Neuronal stem cell (in vitro differentiated cells): ENCODE measurements at regions not wholly inside any gene's neighbourhood (a gene's known extent, or its start where the extent isn't known, plus 50 kb on each side); places are given as distances from the start of the nearest gene placed in this dataset.

Source experiments
- DNase-seq: peaks from one replicate; pipeline ENCODE4 v3.0.0-alpha.2; 2013; ENCODE audit warnings: low spot score
- H2AFZ ChIP-seq: one replicate; pipeline ENCODE4 v1.6.1; 2013; ENCODE audit warnings: mild to moderate bottlenecking, low read length, inconsistent platforms
- H2AK5ac ChIP-seq: 2 replicates; pipeline ENCODE4 v1.6.1; 2013; ENCODE audit warnings: low read depth, mild to moderate bottlenecking, inconsistent platforms, low read length, moderate library complexity, mixed read lengths
- H2BK120ac ChIP-seq: 2 replicates; pipeline ENCODE4 v1.6.1; 2013; ENCODE audit warnings: low read depth, mild to moderate bottlenecking, inconsistent platforms, low read length, moderate library complexity, mixed read lengths
- H2BK12ac ChIP-seq: one replicate; pipeline ENCODE4 v1.6.1; 2013; ENCODE audit warnings: low read length, inconsistent platforms
- H2BK15ac ChIP-seq: 2 replicates; pipeline ENCODE4 v1.6.1; 2013; ENCODE audit warnings: mild to moderate bottlenecking, low read length, inconsistent platforms, mixed read lengths
- H2BK5ac ChIP-seq: one replicate; pipeline ENCODE4 v1.6.1; 2013; ENCODE audit warnings: inconsistent platforms, mild to moderate bottlenecking, low read length, moderate library complexity
- H3K14ac ChIP-seq: one replicate; pipeline ENCODE4 v1.6.1; 2013; ENCODE audit warnings: low read length, inconsistent platforms
- H3K18ac ChIP-seq: 2 replicates; pipeline ENCODE4 v1.6.1; 2013; ENCODE audit warnings: low read length, inconsistent platforms
- H3K23ac ChIP-seq: 2 replicates; pipeline ENCODE4 v1.6.1; 2013; ENCODE audit warnings: low read depth, mild to moderate bottlenecking, mixed read lengths, low read length, inconsistent platforms; ENCODE audit not compliant: poor library complexity
- H3K27ac ChIP-seq: replicated peaks from 3 replicates; pipeline ENCODE4 v1.5.1; 2013; ENCODE audit warnings: low read length, inconsistent platforms
- H3K27me3 ChIP-seq, 3 experiments: 2 replicates each; pipeline ENCODE4 v1.6.1; 2013; ENCODE audit warnings: low read length in 3 of 3, mild to moderate bottlenecking in 2 of 3, inconsistent platforms in 1 of 3, low read depth in 1 of 3, mixed read lengths in 1 of 3, moderate library complexity in 1 of 3; ENCODE audit not compliant: control insufficient read depth in 3 of 3, insufficient read depth in 3 of 3
- H3K36me3 ChIP-seq, 2 donors: replicated peaks in 1 of 2; 2 replicates each; pipeline ENCODE4 v1.6.1; 2013; ENCODE audit warnings: low read length in 2 of 2; ENCODE audit not compliant: control insufficient read depth in 2 of 2, insufficient read depth in 2 of 2
- H3K4ac ChIP-seq: 2 replicates; pipeline ENCODE4 v1.6.1; 2013; ENCODE audit warnings: inconsistent platforms, mild to moderate bottlenecking, low read length, moderate library complexity
- H3K4me1 ChIP-seq, 2 donors: 1 replicate in 1 of 2; 2 replicates in 1 of 2; pipeline ENCODE4 v1.6.1; 2013; ENCODE audit warnings: low read length in 2 of 2, low read depth in 1 of 2; ENCODE audit not compliant: control insufficient read depth in 2 of 2, insufficient read depth in 1 of 2
- H3K4me2 ChIP-seq: one replicate; pipeline ENCODE4 v1.6.1; 2013; ENCODE audit warnings: mild to moderate bottlenecking, low read length, inconsistent platforms; ENCODE audit not compliant: insufficient read depth, poor library complexity, severe bottlenecking
- H3K4me3 ChIP-seq, 2 donors: 2 replicates each; pipeline ENCODE4 v1.5.1; 2013; ENCODE audit warnings: low read length in 2 of 2, mild to moderate bottlenecking in 2 of 2, inconsistent platforms in 1 of 2, moderate library complexity in 1 of 2
- H3K79me1 ChIP-seq: one replicate; pipeline ENCODE4 v1.6.1; 2013; ENCODE audit warnings: low read depth, mild to moderate bottlenecking, inconsistent platforms, low read length, moderate library complexity
- H3K9ac ChIP-seq: one replicate; pipeline ENCODE4 v1.6.1; 2013; ENCODE audit warnings: mild to moderate bottlenecking, low read depth, low read length, inconsistent platforms; ENCODE audit not compliant: poor library complexity
- H3K9me3 ChIP-seq, 2 donors: replicated peaks in 1 of 2; 2 replicates each; pipeline versions ENCODE3 to v1.6.1; 2013; ENCODE audit warnings: low read length in 2 of 2, mild to moderate bottlenecking in 2 of 2, inconsistent platforms in 1 of 2, low read depth in 1 of 2, mixed read lengths in 1 of 2, moderate library complexity in 1 of 2; ENCODE audit not compliant: control insufficient read depth in 2 of 2, insufficient read depth in 1 of 2
- H4K8ac ChIP-seq: one replicate; pipeline ENCODE4 v1.6.1; 2013; ENCODE audit warnings: low read depth, mild to moderate bottlenecking, inconsistent platforms, low read length, moderate library complexity
- H4K91ac ChIP-seq: one replicate; pipeline ENCODE4 v1.6.1; 2013; ENCODE audit warnings: low read length, low read depth, mild to moderate bottlenecking, inconsistent platforms; ENCODE audit not compliant: poor library complexity
- WGBS, 2 donors: extraction: QIAGEN DNeasy Blood & Tissue Kit; methylation state at CpG; one replicate each; pipeline ENCODE4 v1.1.7; 2013; ENCODE audit warnings: missing lambda C conversion rate in 2 of 2, mixed read lengths in 1 of 2; ENCODE audit not compliant: insufficient read length in 2 of 2, insufficient replicate concordance in 1 of 2; ENCODE audit errors: extremely low coverage in 2 of 2; 5-methylcytosine and 5-hydroxymethylcytosine counted together

- no peak overlapping the region for H2BK120ac ChIP-seq
- H3K4me2 ChIP-seq, result no peak overlapping the region
- H3K4me3 ChIP-seq, result no peak overlapping the region
- no peak overlapping the region for H3K14ac ChIP-seq
- H3K23ac ChIP-seq, result no peak overlapping the region
- no peak overlapping the region for H3K9ac ChIP-seq
- no peak overlapping the region for H4K91ac ChIP-seq
- H2BK5ac ChIP-seq, result no peak overlapping the region
- H3K27ac ChIP-seq, result no peak overlapping the region
- DNase-seq, result no peak
- no peak overlapping the region for H4K8ac ChIP-seq
- H2AFZ ChIP-seq, result no peak overlapping the region
- no CpG with 5 or more reads among the region's 3 CpGs for WGBS, 2 donors
- H2BK15ac ChIP-seq, result no peak overlapping the region
- H3K18ac ChIP-seq, result no peak overlapping the region
- peaks cover 0 to under 1% (median 0%) of the 10 kb centered on the region in 3 experiments for H3K27me3 ChIP-seq
- no peaks in the 10 kb centered on the region for H3K36me3 ChIP-seq
- no peaks in the 10 kb centered on the region for H3K79me1 ChIP-seq
- no peak overlapping the region for H2AK5ac ChIP-seq
- peaks cover 1 to 7% of the 10 kb centered on the region in 2 donors for H3K4me1 ChIP-seq
- H3K9me3 ChIP-seq, result no peaks in the 10 kb centered on the region
- no peak overlapping the region for H3K4ac ChIP-seq
- H2BK12ac ChIP-seq, result no peak overlapping the region
Observed at GRCh38 chr17:15108992-15109391, 156.1 kb downstream of the PMP22 start.

DNA sequence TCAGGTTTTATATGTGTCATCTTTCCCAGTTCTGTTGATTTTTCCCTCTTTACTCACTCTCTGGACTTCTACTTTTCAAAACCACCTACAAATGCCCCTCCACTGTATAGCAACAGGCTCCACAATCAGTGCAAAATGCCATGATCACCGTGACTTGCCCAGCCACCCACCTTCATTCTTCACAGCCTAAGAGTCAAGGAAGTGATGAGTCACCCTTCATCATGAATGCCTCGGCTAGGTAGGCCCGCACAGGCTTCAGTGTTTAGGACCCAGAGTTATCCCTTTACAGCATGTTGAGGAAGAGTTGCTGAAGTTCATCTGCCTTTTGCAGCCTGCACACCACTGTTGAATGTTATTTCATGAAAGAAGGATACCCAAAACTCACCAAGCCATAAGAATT is 158.6 kb downstream of the PMP22 start:
- H3K27me3 ChIP-seq, result no peaks in the 10 kb centered on the region
- no peak overlapping the region for H3K18ac ChIP-seq
- H3K4ac ChIP-seq, result no peak overlapping the region
- DNase-seq, result no peak
- no peak overlapping the region for H3K9ac ChIP-seq
- no peak overlapping the region for H2BK15ac ChIP-seq
- H4K91ac ChIP-seq, result no peak overlapping the region
- no peak overlapping the region for H3K14ac ChIP-seq
- peak overlapping the region; percentile 70 for H2AFZ ChIP-seq
- peaks cover 0 to 3% of the 10 kb centered on the region in 2 donors for H3K4me1 ChIP-seq
- no peak overlapping the region for H2AK5ac ChIP-seq
- H4K8ac ChIP-seq, result no peak overlapping the region
- no peak overlapping the region for H3K4me3 ChIP-seq
- H2BK120ac ChIP-seq, result no peak overlapping the region
- H3K79me1 ChIP-seq, result no peaks in the 10 kb centered on the region
- no peak overlapping the region for H3K4me2 ChIP-seq
- H2BK12ac ChIP-seq, result no peak overlapping the region
- WGBS, 2 donors, result no CpG with 5 or more reads among the region's 3 CpGs
- no peaks in the 10 kb centered on the region for H3K36me3 ChIP-seq
- H3K23ac ChIP-seq, result no peak overlapping the region
- no peak overlapping the region for H2BK5ac ChIP-seq
- no peak overlapping the region for H3K27ac ChIP-seq
- H3K9me3 ChIP-seq, result no peaks in the 10 kb centered on the region

- H2AK5ac ChIP-seq, result no peak overlapping the region
- H4K8ac ChIP-seq, result no peak overlapping the region
- no peak overlapping the region for H4K91ac ChIP-seq
- H3K18ac ChIP-seq, result no peak overlapping the region
- H3K9ac ChIP-seq, result no peak overlapping the region
- H3K14ac ChIP-seq, result no peak overlapping the region
- no peak overlapping the region for H2BK120ac ChIP-seq
- no peaks in the 10 kb centered on the region for H3K27me3 ChIP-seq
- H2BK5ac ChIP-seq, result no peak overlapping the region
- H3K27ac ChIP-seq, result no peak overlapping the region
- H2BK12ac ChIP-seq, result no peak overlapping the region
- peaks cover 0 to 3% of the 10 kb centered on the region in 2 donors for H3K4me1 ChIP-seq
- H3K36me3 ChIP-seq, result no peaks in the 10 kb centered on the region
- H3K79me1 ChIP-seq, result no peaks in the 10 kb centered on the region
- WGBS, 2 donors, result no CpG with 5 or more reads among the region's 4 CpGs
- H3K4me2 ChIP-seq, result no peak overlapping the region
- H3K9me3 ChIP-seq, result no peaks in the 10 kb centered on the region
- no peak overlapping the region for H3K23ac ChIP-seq
- DNase-seq, result no peak
- H2BK15ac ChIP-seq, result no peak overlapping the region
- H3K4ac ChIP-seq, result no peak overlapping the region
- H2AFZ ChIP-seq, result no peak overlapping the region
- H3K4me3 ChIP-seq, result no peak overlapping the region
Observed at GRCh38 chr17:15103785-15104184, 161.3 kb downstream of the PMP22 start.

- DNase-seq, result no peak
- WGBS, 2 donors, result no CpG with 5 or more reads among the region's 2 CpGs
- no peak overlapping the region for H2BK15ac ChIP-seq
Observed at GRCh38 chr17:15101175-15101574, 164.0 kb downstream of the PMP22 start.

More at GRCh38 chr17:15101175-15101574, 164.0 kb downstream of the PMP22 start:
- no peak overlapping the region for H3K27ac ChIP-seq
- no peaks in the 10 kb centered on the region for H3K4me1 ChIP-seq
- no peak overlapping the region for H2AK5ac ChIP-seq
- H2AFZ ChIP-seq, result no peak overlapping the region
- H3K79me1 ChIP-seq, result no peaks in the 10 kb centered on the region
- no peak overlapping the region for H2BK5ac ChIP-seq
- no peak overlapping the region for H2BK12ac ChIP-seq
- H3K23ac ChIP-seq, result no peak overlapping the region
- no peak overlapping the region for H3K4me3 ChIP-seq
- H3K27me3 ChIP-seq, result no peaks in the 10 kb centered on the region
- H3K36me3 ChIP-seq, result no peaks in the 10 kb centered on the region
- H3K9ac ChIP-seq, result no peak overlapping the region
- H4K8ac ChIP-seq, result no peak overlapping the region
- H4K91ac ChIP-seq, result no peak overlapping the region
- H3K4me2 ChIP-seq, result no peak overlapping the region
- H3K9me3 ChIP-seq, result no peaks in the 10 kb centered on the region
- H3K14ac ChIP-seq, result no peak overlapping the region
- H2BK120ac ChIP-seq, result no peak overlapping the region
- H3K18ac ChIP-seq, result no peak overlapping the region
- H3K4ac ChIP-seq, result no peak overlapping the region
